Nephron progenitor cell (in vitro differentiated cells): ENCODE measurements at regions not wholly inside any gene's neighbourhood (a gene's known extent, or its start where the extent isn't known, plus 50 kb on each side); places are given as distances from the start of the nearest gene placed in this dataset.
A peak's percentile ranks its signal among the peaks of the same experiment; 100 is the strongest.

Experiments used
- DNase-seq: peaks from one replicate; pipeline ENCODE4 v3.0.0; 2021
- H3K27ac Mint-ChIP-seq: 2 replicates; pipeline ENCODE4 v1.8.0; 2021; ENCODE audit warnings: mild to moderate bottlenecking, moderate library complexity, mixed read lengths
- H3K27me3 Mint-ChIP-seq: 2 replicates; pipeline ENCODE4 v1.8.0; 2021; ENCODE audit warnings: mild to moderate bottlenecking, low read depth, mixed read lengths; ENCODE audit not compliant: poor library complexity
- H3K36me3 Mint-ChIP-seq: 2 replicates; pipeline ENCODE4 v1.8.0; 2021; ENCODE audit warnings: low read depth, mixed read lengths
- H3K4me1 Mint-ChIP-seq: 2 replicates; pipeline ENCODE4 v1.8.0; 2021; ENCODE audit warnings: mixed read lengths
- H3K4me3 Mint-ChIP-seq: 2 replicates; pipeline ENCODE4 v1.8.0; 2021; ENCODE audit warnings: mild to moderate bottlenecking, moderate library complexity, mixed read lengths
- H3K9me3 Mint-ChIP-seq: 2 replicates; pipeline ENCODE4 v1.8.0; 2021; ENCODE audit warnings: mild to moderate bottlenecking, moderate library complexity, mixed read lengths
- TF ChIP-seq, protein P1 (sequence below): fragments of 200-600 bp; sonication (generic); IDR thresholded peaks from 2 replicates; pipeline ENCODE4 v1.5.0; 2021; ENCODE audit warnings: antibody characterized with exemption

DNA sequence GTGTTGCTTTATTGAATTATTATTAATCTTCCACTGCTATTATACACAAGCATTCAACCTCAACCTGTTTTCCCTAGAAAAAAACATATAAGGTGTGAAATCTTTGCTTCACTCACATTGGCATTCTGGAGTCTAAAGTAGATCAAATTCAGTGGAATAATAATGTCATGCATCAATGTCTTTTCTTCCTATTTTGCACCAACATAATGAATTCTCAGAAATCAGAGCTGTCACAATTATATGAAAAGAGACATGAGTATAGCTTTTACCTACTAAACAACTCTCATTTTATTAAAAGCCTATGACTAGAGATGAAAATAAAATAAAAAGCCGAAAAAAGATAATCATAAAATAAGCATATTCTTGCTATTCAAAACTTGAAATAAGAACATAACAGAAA, 96.3 kb upstream of the QRFPR start:
- Mint-ChIP-seq H3K27me3 (no peaks in the 10 kb centered on the region), H3K27ac (no peak overlapping the region), H3K4me1 (no peaks in the 10 kb centered on the region), H3K4me3 (no peak overlapping the region), H3K9me3 (peaks cover 20% of the 10 kb centered on the region), H3K36me3 (no peaks in the 10 kb centered on the region)
- TF ChIP-seq, protein P1, sequence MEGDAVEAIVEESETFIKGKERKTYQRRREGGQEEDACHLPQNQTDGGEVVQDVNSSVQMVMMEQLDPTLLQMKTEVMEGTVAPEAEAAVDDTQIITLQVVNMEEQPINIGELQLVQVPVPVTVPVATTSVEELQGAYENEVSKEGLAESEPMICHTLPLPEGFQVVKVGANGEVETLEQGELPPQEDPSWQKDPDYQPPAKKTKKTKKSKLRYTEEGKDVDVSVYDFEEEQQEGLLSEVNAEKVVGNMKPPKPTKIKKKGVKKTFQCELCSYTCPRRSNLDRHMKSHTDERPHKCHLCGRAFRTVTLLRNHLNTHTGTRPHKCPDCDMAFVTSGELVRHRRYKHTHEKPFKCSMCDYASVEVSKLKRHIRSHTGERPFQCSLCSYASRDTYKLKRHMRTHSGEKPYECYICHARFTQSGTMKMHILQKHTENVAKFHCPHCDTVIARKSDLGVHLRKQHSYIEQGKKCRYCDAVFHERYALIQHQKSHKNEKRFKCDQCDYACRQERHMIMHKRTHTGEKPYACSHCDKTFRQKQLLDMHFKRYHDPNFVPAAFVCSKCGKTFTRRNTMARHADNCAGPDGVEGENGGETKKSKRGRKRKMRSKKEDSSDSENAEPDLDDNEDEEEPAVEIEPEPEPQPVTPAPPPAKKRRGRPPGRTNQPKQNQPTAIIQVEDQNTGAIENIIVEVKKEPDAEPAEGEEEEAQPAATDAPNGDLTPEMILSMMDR = no peak
- no peak for DNase-seq

DNA sequence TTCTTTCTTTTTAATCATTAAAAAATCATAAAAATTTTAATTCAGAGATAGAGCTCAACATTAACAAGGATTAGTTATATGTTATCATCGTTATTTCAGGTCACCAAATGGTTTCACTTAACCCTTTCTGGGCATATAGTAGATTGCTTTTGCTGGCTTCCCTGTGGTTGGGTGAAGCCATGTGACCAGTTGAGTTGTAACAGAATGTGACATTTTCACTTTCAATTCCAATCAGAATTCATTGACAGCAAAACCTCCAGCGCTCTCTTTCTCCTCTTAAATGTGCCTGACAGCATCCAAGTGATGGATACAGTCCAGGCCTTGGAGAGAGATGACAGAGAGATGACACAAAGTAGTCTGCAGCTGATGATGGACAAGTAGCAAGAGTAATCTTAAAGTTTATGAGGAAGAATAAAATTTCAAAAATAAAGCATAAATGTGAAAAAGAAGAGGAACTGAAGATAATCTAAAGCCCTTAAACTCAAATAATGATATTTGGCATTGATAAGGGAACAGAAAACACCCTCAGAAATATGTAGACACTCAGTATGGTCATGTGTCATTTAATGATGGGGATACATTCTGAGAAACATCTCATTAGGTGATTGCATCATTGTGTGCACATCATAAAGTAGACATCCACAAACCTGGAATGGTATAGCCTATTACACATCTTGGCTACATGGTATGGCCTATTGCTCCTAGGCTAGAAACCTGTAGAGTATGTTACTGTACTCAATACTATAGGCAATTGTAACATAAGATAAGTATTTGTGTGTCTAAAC, 92.3 kb upstream of the QRFPR start:
- Mint-ChIP-seq H3K4me3 (no peak overlapping the region), H3K27me3 (no peaks in the 10 kb centered on the region), H3K27ac (no peak overlapping the region), H3K9me3 (peaks cover 17% of the 10 kb centered on the region), H3K36me3 (peaks cover 4% of the 10 kb centered on the region), H3K4me1 (no peaks in the 10 kb centered on the region)
- no peak for DNase-seq
- TF ChIP-seq, protein P1 = no peak

DNA sequence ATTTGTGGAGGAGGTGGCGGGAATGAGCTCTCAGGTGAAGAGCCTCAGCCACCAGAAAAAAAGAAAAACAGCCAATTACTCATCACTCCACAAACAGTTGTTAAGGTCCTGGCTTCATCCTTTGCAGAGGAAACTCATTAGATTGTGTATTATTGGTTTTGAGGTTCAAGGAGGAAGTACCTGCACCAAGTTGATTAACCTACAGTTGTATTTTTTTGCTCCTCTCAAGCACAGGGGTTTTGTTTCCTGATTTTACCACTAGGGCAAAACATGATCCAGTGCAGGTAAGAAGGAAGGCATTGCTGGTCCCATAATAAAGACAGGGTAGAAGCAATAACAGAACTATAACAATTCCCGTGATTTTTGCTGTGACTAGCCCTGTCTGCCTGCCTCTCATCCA, 84.0 kb upstream of the QRFPR start:
- Mint-ChIP-seq H3K27me3 (peaks cover 4% of the 10 kb centered on the region), H3K36me3 (peaks cover 10% of the 10 kb centered on the region), H3K27ac (no peak overlapping the region), H3K4me3 (no peak overlapping the region), H3K9me3 (peaks cover 26% of the 10 kb centered on the region), H3K4me1 (no peaks in the 10 kb centered on the region)
- no peak for DNase-seq
- TF ChIP-seq, protein P1 = no peak

DNA sequence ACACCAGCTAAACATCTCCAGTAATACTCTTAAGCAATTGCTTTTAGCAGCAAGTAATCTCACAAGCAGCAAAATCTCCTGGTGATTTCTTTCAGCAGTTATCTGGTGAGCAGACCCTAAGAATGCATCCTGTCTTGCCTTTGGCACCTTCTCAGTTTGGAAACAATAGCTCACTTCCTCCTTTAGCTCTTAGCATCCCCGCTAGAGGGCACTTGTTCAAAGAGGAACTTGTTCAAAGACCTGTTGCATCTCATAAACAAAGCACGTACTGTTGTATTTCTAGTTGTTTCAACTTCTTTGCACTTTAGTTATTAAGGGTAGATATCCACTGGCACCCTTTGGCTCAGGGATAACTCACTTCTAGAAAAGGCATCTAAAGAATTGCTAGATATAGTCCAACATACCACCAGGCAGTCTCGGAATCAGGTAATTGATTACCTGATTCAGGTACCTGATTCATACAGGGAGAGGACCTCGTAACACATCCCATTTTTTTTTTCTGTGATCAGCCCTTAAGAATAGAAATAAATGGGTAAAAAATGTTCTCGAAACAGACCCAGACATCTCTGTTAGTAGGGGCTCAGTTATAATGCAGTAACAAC, 81.9 kb upstream of the QRFPR start:
- Mint-ChIP-seq H3K4me1 (peaks cover 3% of the 10 kb centered on the region), H3K36me3 (peaks cover 6% of the 10 kb centered on the region), H3K27ac (no peak overlapping the region), H3K4me3 (no peak overlapping the region), H3K27me3 (peaks cover 4% of the 10 kb centered on the region), H3K9me3 (peaks cover 14% of the 10 kb centered on the region)
- TF ChIP-seq, protein P1 = peak; percentile 60
- DNase-seq = peak; percentile 24

DNA sequence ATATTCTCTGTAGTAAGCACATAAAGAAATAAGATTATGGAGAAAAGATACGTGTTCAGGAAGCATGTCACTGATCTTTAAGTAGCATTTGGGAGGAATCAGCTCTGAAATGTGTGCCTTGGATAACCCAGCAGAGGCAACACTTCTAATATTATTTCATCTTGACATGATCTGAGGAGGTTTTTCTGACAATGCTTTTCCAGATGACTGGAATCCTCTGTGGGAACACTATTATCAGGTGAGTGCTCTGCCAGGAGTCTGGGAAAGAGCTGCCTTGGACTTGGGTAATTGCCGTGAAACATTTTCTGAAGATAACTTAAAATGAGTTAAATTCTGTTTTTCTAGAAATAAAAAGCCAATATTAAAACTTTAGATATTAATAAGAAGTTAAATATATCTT, 78.2 kb upstream of the QRFPR start:
- Mint-ChIP-seq H3K4me3 (no peak overlapping the region), H3K4me1 (peaks cover 23% of the 10 kb centered on the region), H3K9me3 (no peaks in the 10 kb centered on the region), H3K36me3 (no peaks in the 10 kb centered on the region), H3K27ac (no peak overlapping the region), H3K27me3 (peaks cover 4% of the 10 kb centered on the region)
- TF ChIP-seq, protein P1 = no peak
- no peak for DNase-seq
